HG02840 (cell line): ENCODE measurements at regions not wholly inside any gene's neighbourhood (a gene's known extent, or its start where the extent isn't known, plus 50 kb on each side); places are given as distances from the start of the nearest gene placed in this dataset.

Source experiments
- ATAC-seq: cut with Tn5 transposase; IDR thresholded peaks from one replicate; pipeline ENCODE4 v1.9.1; 2021; ENCODE audit warnings: mild to moderate bottlenecking, moderate library complexity, moderate number of reproducible peaks; ENCODE audit not compliant: unreplicated experiment, low FRiP score

DNA sequence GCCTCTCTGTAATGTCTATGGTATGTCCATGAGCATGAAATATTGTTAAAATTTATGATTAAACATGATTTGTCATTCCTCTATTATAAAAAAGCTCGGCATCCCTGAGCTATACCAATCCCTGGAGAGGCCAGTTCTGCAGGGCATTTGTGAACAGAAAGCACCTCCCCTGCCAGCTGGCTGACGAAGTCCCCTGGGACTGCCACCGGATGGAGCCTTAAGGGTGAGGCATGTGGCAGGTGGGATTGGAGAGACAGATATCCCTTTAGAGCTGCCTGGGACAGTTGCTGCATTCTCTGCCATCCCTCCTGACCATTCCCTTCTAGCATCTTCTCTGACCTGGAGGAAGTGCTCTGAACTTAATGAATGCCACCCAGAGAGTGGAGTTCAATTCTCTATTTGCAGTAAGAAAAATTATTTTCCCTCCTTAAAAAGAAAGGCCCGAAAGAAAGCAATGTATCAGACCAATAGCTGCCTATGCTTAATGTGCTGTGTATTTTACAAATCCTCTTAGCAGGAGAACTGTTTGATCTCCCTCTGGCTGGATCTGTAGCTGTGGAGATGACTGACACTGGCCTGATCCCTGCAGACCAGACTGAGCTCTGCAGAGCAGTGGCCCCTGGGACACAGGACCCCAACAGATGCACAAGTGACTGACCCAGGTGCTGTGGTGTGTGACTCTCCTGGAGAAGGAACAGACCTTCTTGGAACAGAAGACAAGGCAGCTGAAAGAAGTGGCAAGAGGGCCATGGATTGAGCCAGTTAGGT lies 219.0 kb upstream of the NAV2 start:
- no peak for ATAC-seq

- ATAC-seq: no peak
Measured at GRCh38 chr11:19482319-19483100, 230.1 kb upstream of the NAV2 start.

DNA sequence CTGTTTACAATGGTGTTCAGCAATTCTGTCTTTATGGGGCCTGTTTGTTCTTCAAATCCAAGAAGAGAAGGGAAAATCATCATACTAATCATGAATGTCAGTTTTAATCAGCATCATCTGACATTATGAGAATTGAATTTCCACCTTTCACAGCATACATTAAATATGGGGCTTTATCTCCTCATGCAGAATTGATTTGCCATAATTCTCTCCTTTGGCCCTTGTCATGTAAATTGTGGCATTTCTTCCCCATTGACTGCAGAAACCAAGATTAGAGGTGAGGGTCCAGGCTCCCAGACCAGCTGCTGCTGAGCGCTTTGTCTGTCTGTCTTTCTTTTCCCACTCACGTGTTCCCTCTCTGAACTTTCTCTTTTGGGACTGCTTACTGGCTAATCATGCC lies 232.1 kb upstream of the NAV2 start:
- ATAC-seq: no peak

GRCh38 chr11:19478891-19479290 lies 233.7 kb upstream of the NAV2 start:
- ATAC-seq: no peak

GRCh38 chr11:19474954-19475721 lies 234.4 kb upstream of the E2F8 start:
- no peak for ATAC-seq

DNA sequence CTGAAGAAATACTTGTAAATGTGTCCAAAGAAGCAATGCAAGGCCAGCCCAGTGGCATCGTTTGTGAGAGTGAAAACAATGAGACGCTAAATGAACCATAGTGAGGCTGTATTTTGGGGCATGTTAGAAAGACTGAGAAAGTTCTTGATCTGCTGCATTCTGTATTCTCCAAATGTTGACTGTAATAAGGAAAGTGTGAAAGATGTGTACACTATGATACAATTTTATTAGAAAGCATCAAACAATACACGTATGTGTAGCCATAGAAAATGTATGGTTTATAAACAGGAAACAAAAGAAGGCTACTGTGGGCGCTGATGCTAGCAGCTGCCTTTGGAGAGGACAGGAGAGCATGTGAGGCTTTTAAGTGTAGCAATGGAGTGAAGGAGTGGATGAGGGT lies 233.5 kb upstream of the E2F8 start:
- ATAC-seq: no peak

- ATAC-seq: no peak
Measured at GRCh38 chr11:19472679-19473078, 231.9 kb upstream of the E2F8 start.

- ATAC-seq: no peak
Measured at GRCh38 chr11:19467904-19468303, 227.2 kb upstream of the E2F8 start.

GRCh38 chr11:19466314-19466713 lies 225.6 kb upstream of the E2F8 start:
- ATAC-seq: no peak

DNA sequence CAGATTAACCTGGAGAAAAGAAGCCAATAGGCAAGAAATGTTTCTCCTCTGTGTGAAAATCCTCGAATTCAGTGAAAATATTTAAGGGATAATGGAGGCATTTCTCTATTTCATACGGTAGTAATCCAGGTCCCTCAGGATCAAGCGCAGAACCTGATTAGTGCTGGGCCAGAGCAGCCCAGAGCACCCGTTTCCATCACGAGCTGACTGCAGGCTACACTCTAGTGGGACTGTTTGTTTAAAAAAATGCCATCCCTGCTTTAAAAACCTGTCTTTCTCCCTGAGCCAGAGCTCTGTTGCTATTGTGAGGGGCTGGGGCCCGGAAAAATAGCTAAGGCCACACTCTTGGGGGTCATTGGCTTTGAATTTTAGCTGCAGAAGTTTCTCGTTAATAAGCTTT lies 223.2 kb upstream of the E2F8 start:
- no peak for ATAC-seq

DNA sequence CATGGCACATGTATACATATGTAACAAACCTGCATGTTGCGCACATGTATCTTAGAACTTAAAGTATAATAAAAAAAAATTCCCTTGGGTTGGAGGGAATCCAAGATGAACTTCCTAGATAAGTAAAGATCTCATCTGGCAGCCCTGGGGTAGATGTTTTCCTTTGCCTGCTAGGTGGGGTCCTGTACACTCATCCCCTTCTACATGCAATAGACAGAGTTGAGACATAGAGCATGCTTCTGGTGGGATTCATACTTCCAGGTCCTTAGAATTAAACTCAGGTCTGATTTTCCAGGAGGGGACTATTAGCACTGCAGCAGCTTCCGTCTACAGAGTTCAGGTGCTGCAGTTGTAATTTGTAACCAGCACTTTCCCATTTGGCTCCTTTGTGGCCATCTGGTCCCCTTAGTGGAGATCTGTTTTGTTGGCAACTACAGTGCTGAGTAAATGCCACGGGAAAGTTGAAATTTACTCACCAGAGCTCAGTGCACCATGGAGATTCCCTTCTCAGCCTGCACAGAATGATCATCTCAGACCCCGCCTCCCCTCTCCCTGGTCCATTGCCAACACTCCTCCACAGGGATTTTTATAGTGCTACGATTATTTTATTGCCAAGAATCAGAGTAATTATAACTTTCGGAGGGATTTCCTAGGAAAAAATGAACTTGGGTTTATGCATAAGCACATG lies 220.1 kb upstream of the E2F8 start:
- no peak for ATAC-seq

DNA sequence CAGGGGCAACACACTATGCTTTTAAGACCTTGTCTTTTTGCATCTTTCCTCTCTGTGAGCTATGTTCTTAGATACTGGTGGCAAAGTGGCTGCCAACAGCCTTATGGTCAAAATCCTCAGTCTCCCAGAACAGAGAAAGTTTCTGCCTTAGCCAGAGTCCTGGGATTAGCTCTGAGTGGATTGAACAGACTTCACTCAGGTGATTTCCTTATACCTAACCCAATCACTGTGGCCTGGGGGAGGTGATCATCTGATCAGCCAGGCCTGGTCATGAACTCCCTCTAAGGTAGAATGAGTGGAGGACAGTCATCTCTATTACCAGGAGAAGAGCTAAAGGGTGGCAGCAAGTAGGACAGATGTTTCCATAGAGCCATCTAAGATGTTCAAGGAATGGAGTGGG lies 218.5 kb upstream of the E2F8 start:
- ATAC-seq: no peak

GRCh38 chr11:19458721-19459120 lies 218.0 kb upstream of the E2F8 start:
- no peak for ATAC-seq

GRCh38 chr11:19458231-19458630 lies 217.5 kb upstream of the E2F8 start:
- no peak for ATAC-seq

DNA sequence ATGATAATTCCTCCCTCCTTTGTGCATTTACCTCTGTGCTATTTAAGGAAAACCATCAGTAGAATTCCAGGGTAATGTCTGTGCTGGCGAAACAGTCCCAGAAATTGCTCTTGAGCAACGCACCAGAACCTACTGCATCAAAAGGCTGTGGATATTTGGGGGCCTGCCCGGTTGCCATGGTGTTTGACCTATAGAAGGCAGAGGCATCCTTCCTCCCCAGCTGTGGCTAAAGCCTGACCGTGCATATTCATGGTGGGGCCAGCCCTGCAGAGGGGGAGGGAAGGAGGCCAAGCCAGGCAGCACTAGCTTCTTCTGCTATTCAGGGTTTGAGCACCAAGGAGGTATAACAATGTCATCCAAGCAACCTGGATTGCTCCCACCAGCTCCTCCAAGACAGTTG lies 215.0 kb upstream of the E2F8 start:
- ATAC-seq: no peak

- no peak for ATAC-seq
Measured at GRCh38 chr11:19453651-19454257, 213.0 kb upstream of the E2F8 start.

DNA sequence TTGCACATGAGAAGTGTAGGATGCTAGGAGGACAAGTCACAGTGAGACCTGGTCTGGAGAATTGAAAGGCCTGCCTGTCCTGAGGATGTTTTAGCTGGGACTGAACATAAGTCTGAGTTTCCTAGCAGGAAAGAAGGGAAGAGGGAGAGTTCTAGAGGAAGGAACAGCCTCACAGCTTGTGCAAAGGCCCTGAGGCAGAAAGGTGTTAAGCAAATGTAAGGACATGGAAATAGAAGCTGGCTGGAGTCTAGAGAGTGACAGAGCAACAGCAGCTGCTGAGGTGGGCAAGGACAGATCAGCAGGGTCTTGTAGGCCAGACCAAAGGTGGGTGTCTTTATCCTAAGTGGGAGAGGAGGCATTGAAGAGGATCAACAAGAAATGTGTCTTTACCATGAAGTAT lies 210.9 kb upstream of the E2F8 start:
- no peak for ATAC-seq

- ATAC-seq: no peak
Measured at GRCh38 chr11:19450282-19450681, 209.5 kb upstream of the E2F8 start.

DNA sequence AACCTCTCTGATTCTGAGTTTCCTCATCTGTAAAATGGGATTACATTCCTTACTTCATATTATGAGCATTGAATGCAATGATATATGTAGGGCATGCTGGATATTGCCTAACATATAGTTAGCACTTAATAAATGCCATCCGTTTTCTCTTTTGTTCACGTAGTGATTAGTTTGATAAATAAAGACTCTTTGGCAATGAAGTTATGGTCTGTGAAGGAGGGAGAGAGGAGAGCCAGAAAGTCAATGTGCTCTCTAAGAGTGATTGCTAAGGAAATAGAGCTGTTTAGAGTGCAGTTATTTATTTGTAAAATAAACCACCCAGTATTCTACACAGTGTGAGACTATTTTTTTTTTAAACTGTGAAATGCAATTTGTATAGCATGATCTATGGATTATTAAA lies 207.9 kb upstream of the E2F8 start:
- no peak for ATAC-seq

DNA sequence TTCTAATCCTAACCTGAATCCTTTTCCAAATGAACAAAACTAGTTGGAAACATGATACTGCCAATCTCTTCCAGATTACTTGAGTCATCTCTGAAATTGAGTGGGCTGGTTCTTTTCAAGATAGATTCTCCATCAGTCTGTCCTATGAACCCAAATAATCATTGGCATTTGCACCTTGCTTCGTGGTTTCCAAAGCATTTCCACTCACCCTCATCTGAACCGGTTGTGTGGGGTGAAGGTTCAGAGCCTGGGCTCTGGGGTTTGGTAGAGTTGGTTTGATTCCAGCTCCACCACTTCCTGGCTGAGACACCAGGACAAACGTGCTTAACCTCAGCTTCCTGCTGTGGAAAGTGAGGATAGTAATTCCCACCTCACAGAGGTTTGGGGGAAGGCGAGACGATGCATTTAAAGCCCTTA lies 206.4 kb upstream of the E2F8 start:
- no peak for ATAC-seq
